ENCODE measurements at regions not wholly inside any gene's neighbourhood (a gene's known extent, or its start where the extent isn't known, plus 50 kb on each side); places are given as distances from the start of the nearest gene placed in this dataset.

GRCh38 chrX:5417381-5417780 lies 811.3 kb downstream of the NLGN4X start:
- TF ChIP-seq CTCF (IDR thresholded peaks at IDR 0.05) (no peak), POLR2A (IDR thresholded peaks at IDR 0.05) (no peak)
- no peaks in the 10 kb centered on the region for H3K36me3 ChIP-seq
- H3K9me3 ChIP-seq = no peaks in the 10 kb centered on the region
- no peak overlapping the region for H3K27ac ChIP-seq
- no peak for DNase-seq
- H3K27me3 ChIP-seq = no peaks in the 10 kb centered on the region
- no peaks in the 10 kb centered on the region for H3K4me1 ChIP-seq
- intact Hi-C loops (cut with DNase I; ENCODE audit: low total_unique reads) = no loop called here
- no peak overlapping the region for H3K4me3 ChIP-seq

GRCh38 chrX:5415738-5416137 lies 812.9 kb downstream of the NLGN4X start:
- H3K4me1 ChIP-seq = no peaks in the 10 kb centered on the region
- H3K36me3 ChIP-seq = no peaks in the 10 kb centered on the region
- no peak overlapping the region for H3K4me3 ChIP-seq
- intact Hi-C loops (cut with DNase I; ENCODE audit: low total_unique reads) = no loop called here
- H3K27ac ChIP-seq = no peak overlapping the region
- no peaks in the 10 kb centered on the region for H3K27me3 ChIP-seq
- TF ChIP-seq POLR2A (IDR thresholded peaks at IDR 0.05) = no peak
- no peak for TF ChIP-seq CTCF (IDR thresholded peaks at IDR 0.05)
- no peak for DNase-seq
- H3K9me3 ChIP-seq = no peaks in the 10 kb centered on the region

GRCh38 chrX:5409106-5409505 lies 819.6 kb downstream of the NLGN4X start:
- no peak for DNase-seq
- Histone ChIP-seq H3K36me3 (no peaks in the 10 kb centered on the region), H3K4me3 (no peak overlapping the region), H3K4me1 (no peaks in the 10 kb centered on the region), H3K27me3 (no peaks in the 10 kb centered on the region), H3K27ac (no peak overlapping the region), H3K9me3 (no peaks in the 10 kb centered on the region)
- intact Hi-C loops (cut with DNase I; ENCODE audit: low total_unique reads) = no loop called here
- TF ChIP-seq POLR2A (IDR thresholded peaks at IDR 0.05) (no peak), CTCF (IDR thresholded peaks at IDR 0.05) (no peak)

- intact Hi-C loops (cut with DNase I; ENCODE audit: low total_unique reads) = no loop called here
- H3K36me3 ChIP-seq = no peaks in the 10 kb centered on the region
- TF ChIP-seq POLR2A (IDR thresholded peaks at IDR 0.05) = no peak
- no peak for TF ChIP-seq CTCF (IDR thresholded peaks at IDR 0.05)
- H3K4me3 ChIP-seq = no peak overlapping the region
- no peak overlapping the region for H3K27ac ChIP-seq
- no peaks in the 10 kb centered on the region for H3K27me3 ChIP-seq
- no peaks in the 10 kb centered on the region for H3K4me1 ChIP-seq
- DNase-seq = no peak
- no peaks in the 10 kb centered on the region for H3K9me3 ChIP-seq
Observed at GRCh38 chrX:5402461-5402860, 826.2 kb downstream of the NLGN4X start.

- H3K9me3 ChIP-seq = no peaks in the 10 kb centered on the region
- H3K36me3 ChIP-seq = no peaks in the 10 kb centered on the region
- no peak overlapping the region for H3K27ac ChIP-seq
- H3K4me3 ChIP-seq = no peak overlapping the region
- no peak for DNase-seq
- TF ChIP-seq POLR2A (IDR thresholded peaks at IDR 0.05) = no peak
- no peak for TF ChIP-seq CTCF (IDR thresholded peaks at IDR 0.05)
- intact Hi-C loops (cut with DNase I; ENCODE audit: low total_unique reads) = no loop called here
- H3K4me1 ChIP-seq = no peaks in the 10 kb centered on the region
- H3K27me3 ChIP-seq = no peaks in the 10 kb centered on the region
Observed at GRCh38 chrX:5399403-5399802, 829.3 kb downstream of the NLGN4X start.

Measured in uterus (tissue), 3 donors.